Activated CD4-positive, CD25-positive, alpha-beta regulatory T cell treated with anti-CD3 and anti-CD28 coated beads, Interleukin-2, amount 50 U/mL, for 24 hours (primary cell): ENCODE measurements at regions not wholly inside any gene's neighbourhood (a gene's known extent, or its start where the extent isn't known, plus 50 kb on each side); places are given as distances from the start of the nearest gene placed in this dataset.
"Not testable (repeated sequence)": the region's sequence is repeated elsewhere in the genome, so short reads cannot be mapped to it uniquely, and the experiment has no call there.

Experiments
- ATAC-seq, 2 donors: fragments of 150-1000 bp; cut with Tn5 transposase; one replicate each; pipeline ENCODE4 v1.10.0; 2021; ENCODE audit warnings: mild to moderate bottlenecking in 1 of 2, moderate library complexity in 1 of 2

DNA sequence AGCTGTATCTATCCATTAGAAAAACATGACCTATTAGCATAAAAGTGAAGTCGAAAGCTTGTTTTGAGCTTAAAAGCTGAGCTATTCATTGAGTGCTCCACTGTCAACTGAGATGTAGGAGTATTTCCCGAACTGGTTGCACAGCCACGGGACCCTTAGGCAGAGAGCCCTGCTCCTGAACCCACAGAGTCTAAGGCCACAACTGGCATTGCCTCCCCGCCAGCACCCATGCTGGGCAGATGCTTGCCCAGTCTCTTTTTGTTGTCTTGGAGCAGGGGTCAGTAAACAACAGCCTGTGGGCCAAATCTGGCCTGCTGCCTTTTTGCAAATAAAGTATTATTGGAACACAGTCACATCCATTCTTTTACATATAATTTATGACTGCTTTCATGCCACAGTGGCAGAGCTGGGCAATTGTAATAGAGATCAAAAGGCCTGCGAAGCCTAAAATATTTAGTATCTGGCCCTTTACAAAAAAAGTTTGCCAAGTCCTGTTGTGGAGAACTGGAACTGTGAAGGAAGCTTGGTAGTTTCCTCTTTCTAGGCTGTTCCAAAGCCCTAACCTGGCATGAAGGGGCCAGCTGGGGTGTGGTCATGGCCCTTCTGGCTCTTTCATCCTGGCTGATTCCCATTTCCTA lies 58.4 kb upstream of the WAPL start:
- no peak for ATAC-seq

DNA sequence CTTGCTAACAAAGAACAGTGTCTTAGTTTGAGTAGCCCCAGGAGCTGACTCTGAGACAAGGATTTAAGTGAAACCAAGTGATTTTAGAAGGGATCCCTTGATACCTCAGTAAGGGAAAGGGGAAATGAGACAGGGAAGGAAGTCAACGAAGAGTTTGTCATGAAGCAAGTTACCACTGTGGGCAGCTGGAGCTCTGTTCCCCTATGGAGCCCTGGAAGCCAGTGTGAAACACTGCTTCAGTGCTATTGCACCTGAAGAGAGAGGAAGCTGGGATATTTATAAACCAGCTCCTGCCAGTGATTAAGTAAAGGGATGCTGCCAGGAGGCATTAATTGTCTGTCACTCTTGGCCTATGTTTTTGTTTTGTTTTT lies 58.9 kb upstream of the WAPL start:
- ATAC-seq, result no peak

DNA sequence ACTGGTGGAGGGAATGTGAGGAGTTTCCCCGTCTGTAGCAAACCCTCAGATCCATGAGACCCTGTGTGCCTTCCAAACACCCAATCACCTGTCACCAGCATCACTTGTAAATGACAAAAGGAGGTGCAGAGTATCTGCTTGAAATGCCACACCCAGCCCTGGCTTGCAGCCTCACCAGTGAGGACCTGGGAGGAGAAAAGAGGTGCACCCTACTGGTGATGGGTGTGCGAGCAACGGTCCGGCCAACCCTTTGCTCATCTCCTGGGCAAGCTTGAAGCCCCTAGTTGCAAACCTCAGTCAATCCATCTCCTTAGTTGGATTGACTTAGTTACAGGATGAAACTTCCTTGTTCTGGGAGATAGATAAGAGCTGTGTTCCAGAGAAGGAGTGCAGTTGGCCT lies 62.4 kb upstream of the WAPL start:
- no peak for ATAC-seq

DNA sequence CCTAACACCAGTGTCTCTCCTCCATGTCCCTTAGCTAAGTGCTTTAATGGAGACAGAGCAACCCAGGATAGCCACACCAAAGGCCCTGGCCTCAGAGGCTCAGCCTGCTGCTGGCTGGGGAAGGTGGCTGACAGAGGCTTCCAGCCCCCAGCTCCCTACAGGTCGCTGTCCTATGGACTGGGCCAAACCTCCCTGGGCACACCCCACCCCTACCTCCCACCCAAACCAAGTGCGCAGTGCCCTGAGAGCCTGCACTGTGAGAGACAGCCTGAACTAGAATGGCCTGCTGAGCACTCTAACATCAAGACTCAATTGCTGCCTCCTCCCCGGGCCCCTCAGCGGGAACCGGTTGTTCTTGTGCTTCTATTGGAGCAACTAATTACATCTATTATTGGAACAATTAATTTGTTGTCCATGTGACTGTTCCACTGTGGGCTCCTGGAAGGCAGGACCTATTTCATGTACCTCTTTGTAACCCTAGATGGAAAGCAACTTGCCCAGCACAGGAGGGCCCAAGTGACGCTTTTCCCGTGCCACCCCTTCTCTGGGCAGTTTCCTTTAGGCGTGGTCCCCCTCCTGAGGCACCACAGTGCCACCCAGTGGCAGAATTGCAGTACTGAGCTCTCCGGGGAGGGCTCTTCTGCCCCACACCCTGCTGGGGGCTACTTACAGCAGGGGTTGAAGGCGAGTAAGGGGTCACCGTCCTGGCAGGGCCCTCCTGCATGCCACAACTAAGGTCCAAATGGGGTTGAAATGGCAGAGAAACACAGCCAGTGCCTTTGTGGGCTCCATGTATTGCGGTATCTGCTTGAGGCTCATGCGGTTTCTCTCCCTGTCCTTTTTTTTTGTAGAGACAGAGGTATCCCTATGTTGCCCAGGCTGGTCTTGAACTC lies 63.7 kb upstream of the WAPL start:
- ATAC-seq, result peak; percentile 91

DNA sequence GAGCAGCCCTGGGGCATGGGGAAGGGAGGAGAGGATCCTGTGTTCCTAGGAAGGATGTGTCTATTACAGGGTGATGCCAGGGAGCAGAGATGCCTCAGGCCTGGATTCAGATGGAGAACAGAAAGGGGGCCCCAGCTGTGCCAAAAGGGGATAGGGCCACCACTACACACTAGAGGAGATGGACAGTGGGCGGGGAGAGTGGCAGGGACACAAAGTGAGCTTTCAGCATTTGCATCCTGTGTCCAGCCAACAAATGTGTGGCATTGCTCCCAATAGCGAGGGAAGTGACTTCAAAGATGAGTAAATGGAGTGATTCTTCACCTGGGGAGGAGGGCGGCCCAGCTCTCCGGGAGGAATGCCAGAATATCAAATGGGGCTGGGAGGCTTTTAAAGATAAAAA lies 64.9 kb upstream of the WAPL start:
- no peak for ATAC-seq

DNA sequence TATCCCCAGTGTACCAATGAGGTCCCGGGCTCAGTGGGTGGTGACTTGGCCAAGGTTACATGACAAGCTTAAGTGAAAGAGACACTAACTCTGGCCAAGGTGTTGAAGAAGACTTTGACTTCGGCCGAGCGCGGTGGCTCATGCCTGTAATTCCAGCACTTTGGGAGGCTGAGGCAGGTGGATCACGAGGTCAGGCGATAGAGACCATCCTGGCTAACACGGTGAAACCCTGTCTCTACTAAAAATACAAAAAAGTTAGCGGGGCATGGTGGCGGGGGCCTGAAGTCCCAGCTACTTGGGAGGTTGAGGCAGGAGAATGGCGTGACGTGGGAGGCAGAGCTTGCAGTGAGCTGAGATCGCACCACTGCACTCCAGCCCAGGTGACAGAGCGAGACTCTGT lies 65.6 kb upstream of the OPN4 start:
- ATAC-seq, result not testable (repeated sequence)

DNA sequence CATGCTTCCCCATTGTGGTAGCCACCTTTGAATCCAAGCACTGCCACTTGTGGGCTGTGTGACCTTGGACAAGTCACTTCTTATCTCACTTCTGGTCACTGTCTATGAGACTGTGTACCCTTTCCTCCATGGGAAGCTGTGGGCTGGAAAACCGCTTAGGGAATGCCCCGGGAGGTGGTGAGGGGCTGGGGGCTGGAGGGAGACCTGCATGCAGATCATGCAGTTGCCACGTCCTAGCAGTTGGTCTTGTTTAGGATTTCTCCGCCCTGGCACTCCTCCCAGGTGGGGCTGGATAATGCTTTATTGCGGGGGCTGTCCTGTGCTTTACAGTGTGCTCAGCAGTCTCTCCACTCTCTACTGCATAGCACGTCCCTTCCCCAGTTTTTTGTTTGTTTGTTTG lies 62.9 kb upstream of the OPN4 start:
- ATAC-seq, result no peak

DNA sequence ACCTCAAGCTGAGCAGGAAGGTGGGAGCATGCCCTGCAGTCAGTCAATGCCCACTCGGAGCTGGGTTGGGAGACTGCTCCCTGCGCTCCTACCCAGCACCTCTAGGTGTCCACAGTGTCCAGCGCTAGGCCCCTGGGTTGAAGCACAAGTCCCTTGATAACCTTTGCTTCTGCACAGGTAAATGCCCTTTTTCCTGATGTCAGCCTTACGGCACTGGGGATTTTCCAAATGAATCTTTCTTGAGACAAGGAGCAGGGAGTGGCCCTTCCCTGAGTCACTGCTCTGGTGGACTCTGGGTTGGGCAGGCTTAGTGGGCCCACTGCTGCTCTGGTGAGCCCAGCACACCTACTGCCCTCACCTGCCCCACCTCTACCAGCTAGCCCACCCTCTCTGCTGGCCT lies 61.9 kb upstream of the OPN4 start:
- no peak for ATAC-seq

DNA sequence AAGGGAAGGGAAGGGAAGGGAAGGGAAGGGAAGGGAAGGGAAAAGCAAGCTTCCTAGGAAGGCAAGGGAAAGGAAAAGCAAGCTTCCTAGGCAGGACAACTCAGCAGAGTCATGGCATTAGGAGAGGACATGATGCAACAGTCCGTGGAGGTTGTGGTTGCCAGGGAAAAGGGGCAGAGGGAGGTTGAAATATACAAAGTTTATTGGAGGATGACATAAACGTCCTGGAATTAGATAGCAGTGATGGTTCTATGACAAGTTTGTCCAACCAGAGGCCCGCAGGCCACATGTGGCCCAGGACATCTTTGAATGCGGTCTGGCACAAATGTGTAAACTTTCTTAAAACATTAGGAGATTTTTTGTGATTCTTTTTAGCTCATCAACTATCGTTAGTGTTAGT lies 59.8 kb upstream of the OPN4 start:
- no peak for ATAC-seq

DNA sequence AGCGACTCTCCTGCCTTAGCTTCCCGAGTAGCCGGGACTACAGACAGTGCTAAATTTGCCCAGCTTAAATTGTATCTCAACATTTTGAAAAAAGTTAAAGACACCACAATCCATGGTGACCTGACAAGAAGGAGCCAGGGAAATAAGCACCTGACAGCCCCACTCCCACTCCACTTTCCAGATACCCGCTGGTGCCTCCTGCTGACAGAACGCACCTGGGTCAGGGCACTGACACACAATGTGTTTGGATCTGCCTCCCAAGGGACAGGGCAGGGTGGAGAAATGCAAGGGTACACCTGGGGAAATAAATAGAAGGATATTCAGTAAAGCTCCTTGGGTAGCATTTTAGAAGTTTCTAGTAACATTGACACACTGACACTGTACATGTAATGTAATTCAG lies 58.9 kb upstream of the OPN4 start:
- ATAC-seq, result no peak

DNA sequence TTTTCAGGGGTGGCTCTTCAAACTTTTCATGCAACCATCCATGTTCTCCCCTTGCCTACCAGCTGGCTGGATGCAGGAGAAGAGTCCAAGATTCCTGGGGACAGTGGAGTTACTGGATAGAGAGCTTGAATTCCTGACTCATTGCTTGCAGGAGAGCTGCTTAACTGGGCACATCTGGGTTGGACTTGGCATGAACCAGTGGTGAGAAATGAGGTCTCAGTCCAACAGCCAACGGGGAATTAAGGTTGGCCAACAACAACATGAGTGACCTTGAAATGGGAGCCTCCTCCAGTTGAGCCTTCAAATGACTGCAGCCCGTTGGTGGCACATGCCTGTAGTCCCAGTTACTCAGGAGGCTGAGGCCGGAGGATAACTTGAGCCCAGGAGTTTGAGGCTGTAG lies 58.1 kb upstream of the OPN4 start:
- ATAC-seq, result no peak

DNA sequence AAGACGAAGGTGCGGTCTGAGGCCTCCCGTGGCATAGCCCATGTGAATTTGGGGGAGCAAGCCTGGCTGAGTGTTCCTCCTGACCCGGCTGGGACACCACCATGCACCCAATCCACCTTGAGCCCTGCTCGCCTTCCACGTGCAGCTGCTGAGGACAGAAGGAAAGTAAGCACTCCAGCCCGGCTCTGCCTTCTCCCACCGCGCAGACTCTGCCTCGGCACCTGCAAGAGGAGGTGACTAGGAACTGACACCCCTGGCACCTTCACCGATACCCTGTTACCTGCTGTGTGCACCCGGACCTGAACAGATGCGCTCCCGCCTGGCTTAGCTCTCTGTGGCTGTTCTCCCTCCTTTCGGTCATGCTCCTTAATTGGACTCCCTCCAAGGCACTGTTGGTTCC lies 57.0 kb upstream of the OPN4 start:
- no peak for ATAC-seq

DNA sequence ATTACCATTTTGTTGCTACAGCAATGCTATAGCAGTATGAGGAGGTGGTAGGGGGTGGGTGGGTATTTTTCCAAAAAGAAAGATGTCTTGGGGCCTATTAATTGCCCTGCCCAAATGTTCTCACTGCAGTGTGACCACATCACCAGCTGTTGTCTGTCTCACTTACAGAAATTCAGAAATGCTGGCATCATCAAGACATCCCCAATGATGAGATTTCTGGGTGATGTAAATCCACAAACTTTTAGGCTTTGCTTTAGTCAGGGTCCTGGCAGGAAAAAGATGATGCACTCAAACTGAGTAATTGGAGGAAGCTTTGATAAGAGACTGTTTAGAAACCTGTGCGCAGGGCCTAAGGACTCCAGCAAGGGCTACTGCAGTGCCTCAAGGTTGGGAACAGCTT lies 56.2 kb upstream of the OPN4 start:
- no peak for ATAC-seq

DNA sequence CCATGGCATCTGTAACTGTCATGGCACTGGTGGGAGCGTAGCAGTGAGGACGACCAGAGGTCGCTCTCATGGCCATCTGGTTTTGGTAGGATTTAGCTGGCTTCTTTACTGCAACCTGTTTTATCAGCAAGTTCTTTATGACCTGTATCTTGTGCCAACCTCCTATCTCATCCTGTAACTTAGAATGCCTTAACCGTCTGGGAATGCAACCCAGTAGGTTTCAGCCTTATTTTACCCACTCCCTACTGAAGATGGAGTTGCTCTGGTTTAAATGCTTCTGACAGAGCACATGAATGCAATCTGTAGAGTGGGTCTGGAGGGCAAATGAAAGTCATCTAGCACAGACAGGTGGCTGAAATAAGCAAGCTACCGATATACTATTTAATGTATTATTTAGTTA lies 55.3 kb upstream of the OPN4 start:
- ATAC-seq, result no peak

DNA sequence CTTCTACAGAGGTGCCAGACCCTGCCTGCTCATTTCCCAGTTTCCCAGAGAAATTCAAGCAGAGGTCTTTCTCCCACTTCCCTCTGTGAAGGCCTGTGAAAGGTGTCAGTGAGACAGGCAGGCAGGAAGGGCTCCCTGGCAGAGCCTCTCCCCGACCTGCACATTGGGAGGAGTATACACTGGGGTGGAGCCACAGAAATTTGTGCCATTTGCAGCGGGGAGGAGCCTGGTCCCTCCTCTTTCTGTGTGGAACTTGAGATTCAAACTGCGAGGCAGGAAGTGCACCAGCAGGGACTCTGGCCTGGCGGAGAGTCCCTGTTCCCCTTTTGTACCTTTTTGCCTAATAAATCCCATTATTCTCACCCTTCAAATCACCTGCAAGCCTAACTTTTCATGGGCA lies 54.6 kb upstream of the OPN4 start:
- no peak for ATAC-seq

DNA sequence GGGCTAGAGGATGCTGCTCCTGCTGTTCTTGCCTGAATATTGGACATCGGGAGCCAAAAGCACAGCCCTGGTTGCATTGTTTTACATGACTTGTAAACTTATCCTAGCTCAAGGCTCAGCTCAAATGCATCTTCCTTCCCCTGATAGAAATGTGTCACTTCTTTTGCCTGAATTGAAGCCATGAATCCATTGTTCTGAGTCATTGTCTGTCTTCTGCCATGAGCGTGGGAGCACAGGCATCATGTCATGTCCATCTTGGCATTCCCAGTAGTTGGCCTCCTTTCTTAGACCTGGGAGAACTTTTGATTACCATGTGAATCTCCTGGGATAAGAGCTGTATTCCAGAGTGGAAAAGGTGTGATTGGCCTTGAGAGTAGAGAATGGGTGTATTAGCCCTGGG lies 54.1 kb upstream of the OPN4 start:
- ATAC-seq, result no peak

DNA sequence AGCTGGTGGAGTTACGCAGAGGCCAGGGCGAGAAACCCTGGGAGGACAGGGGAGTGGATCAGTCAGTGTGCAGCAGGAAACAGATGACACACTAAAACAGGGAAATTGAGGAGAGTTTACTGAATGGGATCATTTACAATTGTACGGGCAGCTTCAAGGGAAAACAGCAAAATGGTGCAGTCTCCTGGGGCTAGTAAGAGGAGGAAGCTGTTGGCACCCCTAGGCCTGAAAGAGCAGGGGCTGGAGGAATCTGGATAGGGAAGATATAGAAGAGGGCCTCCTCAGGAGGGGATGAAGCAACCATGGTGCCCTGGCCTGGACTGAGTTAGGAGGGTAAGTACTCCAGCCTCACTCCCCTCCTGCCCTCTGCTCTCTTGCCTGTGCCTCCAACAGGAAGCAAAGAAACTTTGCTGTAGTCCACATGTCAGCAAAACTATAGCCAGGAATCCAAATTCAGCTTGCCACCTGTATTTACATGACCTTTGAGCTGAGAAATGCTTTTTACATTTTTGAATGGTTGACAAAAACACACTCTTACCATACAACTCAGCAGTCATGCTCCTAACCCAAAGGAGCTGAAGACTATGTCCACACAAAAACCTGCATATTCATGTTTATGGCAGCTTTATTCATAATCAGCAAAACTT lies 52.3 kb upstream of the OPN4 start:
- ATAC-seq, result no peak

DNA sequence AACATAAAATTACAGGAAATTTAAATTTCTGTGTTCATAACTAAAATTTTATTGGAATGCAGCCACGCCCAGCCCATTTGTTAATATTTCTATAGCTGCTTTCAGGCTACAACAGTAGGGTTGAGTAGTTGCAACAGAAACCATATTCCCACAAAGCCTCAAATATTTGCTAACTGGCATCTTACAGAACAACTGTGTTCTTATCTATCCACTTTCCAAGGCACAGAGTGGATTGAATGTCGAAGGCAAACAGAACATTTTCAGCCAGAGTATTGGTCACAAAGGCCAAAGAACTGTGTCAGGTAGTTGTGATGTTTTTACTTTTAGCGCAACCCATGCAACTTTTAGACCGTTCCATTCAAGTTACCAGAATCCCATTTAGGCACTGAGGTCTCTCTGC lies 51.1 kb upstream of the OPN4 start:
- no peak for ATAC-seq
